22Rv1 (cell line): ENCODE measurements at regions not wholly inside any gene's neighbourhood (a gene's known extent, or its start where the extent isn't known, plus 50 kb on each side); places are given as distances from the start of the nearest gene placed in this dataset.

Experiments
- CTCF ChIP-seq: fragments of 450-650 bp; IDR thresholded peaks from 2 replicates; pipeline ENCODE4 v1.5.1; 2017; ENCODE audit warnings: mild to moderate bottlenecking
- ZFX ChIP-seq: fragments of 450-650 bp; IDR thresholded peaks from 2 replicates; pipeline ENCODE4 v1.6.1; 2017; ENCODE audit warnings: antibody characterized with exemption, borderline replicate concordance

DNA sequence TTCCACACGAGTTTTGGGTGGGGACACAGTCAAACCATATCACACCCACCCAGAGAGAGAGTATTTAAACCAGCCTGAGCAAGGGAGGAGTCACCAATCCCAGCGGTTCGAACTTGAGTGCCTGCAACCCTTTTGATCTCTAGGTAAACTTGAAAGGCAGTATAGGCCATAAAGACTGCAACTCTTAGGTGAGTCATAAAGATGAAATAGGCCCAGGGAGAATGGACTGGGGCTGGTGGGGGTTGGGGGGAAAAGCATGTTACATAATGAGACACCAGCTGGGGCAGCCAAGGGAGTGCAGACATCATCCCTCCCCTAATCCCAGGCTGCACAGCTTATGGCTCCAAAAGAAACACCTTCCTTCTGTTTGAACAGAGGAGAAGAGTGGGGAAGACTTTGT lies 99.8 kb upstream of the LHX8 start:
- TF ChIP-seq CTCF (no peak), ZFX (no peak)
